GM04504 (cell line): ENCODE measurements at regions not wholly inside any gene's neighbourhood (a gene's known extent, or its start where the extent isn't known, plus 50 kb on each side); places are given as distances from the start of the nearest gene placed in this dataset.
"Not testable (repeated sequence)": the region's sequence is repeated elsewhere in the genome, so short reads cannot be mapped to it uniquely, and the experiment has no call there.

ENCODE experiments used
- DNase-seq: peaks from one replicate; pipeline ENCODE4 v3.0.0-alpha.2; 2012; ENCODE audit warnings: low read depth

- DNase-seq, result no peak
Observed at GRCh38 chr9:82052081-82052480, 63.5 kb downstream of the SPATA31D1 start.

- no peak for DNase-seq
Observed at GRCh38 chr9:82054264-82055015, 65.9 kb downstream of the SPATA31D1 start.

GRCh38 chr9:82057805-82058204, 69.2 kb downstream of the SPATA31D1 start:
- DNase-seq, result no peak

GRCh38 chr9:82061801-82062200, 73.2 kb downstream of the SPATA31D1 start:
- not testable (repeated sequence) for DNase-seq

GRCh38 chr9:82062245-82062644, 73.7 kb downstream of the SPATA31D1 start:
- DNase-seq, result no peak

GRCh38 chr9:82073551-82074543, 85.3 kb downstream of the SPATA31D1 start:
- no peak for DNase-seq

- DNase-seq, result no peak
Observed at GRCh38 chr9:82080265-82080664, 91.7 kb downstream of the SPATA31D1 start.

GRCh38 chr9:82081496-82081895, 92.9 kb downstream of the SPATA31D1 start:
- DNase-seq, result no peak

- DNase-seq, result no peak
Observed at GRCh38 chr9:82082563-82082962, 94.0 kb downstream of the SPATA31D1 start.

GRCh38 chr9:82088591-82088990, 100.0 kb downstream of the SPATA31D1 start:
- no peak for DNase-seq

- no peak for DNase-seq
Observed at GRCh38 chr9:82090046-82090445, 101.5 kb downstream of the SPATA31D1 start.

- no peak for DNase-seq
Observed at GRCh38 chr9:82091100-82091499, 102.5 kb downstream of the SPATA31D1 start.

- no peak for DNase-seq
Observed at GRCh38 chr9:82091610-82092009, 103.0 kb downstream of the SPATA31D1 start.

GRCh38 chr9:82101475-82101874, 112.9 kb downstream of the SPATA31D1 start:
- no peak for DNase-seq

GRCh38 chr9:82104252-82104651, 115.7 kb downstream of the SPATA31D1 start:
- no peak for DNase-seq

GRCh38 chr9:82105729-82106128, 117.2 kb downstream of the SPATA31D1 start:
- no peak for DNase-seq

- no peak for DNase-seq
Observed at GRCh38 chr9:82106536-82106935, 118.0 kb downstream of the SPATA31D1 start.

GRCh38 chr9:82108474-82108873, 119.9 kb downstream of the SPATA31D1 start:
- no peak for DNase-seq

GRCh38 chr9:82108941-82109340, 120.4 kb downstream of the SPATA31D1 start:
- DNase-seq, result no peak

GRCh38 chr9:82109626-82110025, 121.1 kb downstream of the SPATA31D1 start:
- DNase-seq, result no peak

- no peak for DNase-seq
Observed at GRCh38 chr9:82110881-82111280, 122.3 kb downstream of the SPATA31D1 start.

GRCh38 chr9:82115331-82115730, 126.8 kb downstream of the SPATA31D1 start:
- no peak for DNase-seq

GRCh38 chr9:82115900-82116299, 127.3 kb downstream of the SPATA31D1 start:
- no peak for DNase-seq
